MM.1S (cell line): ENCODE measurements at regions not wholly inside any gene's neighbourhood (a gene's known extent, or its start where the extent isn't known, plus 50 kb on each side); places are given as distances from the start of the nearest gene placed in this dataset.

Experiments used
- DNase-seq: peaks from one replicate; pipeline ENCODE4 v3.0.0-alpha.2; 2015
- H2AFZ ChIP-seq: fragments of 300-600 bp; sonication (generic); 2 replicates; pipeline ENCODE4 v1.6.0; 2016; ENCODE audit warnings: antibody characterized with exemption, low read length
- H3F3A ChIP-seq: fragments of 300-600 bp; sonication (generic); 2 replicates; pipeline ENCODE4 v1.6.1; 2016; ENCODE audit warnings: mild to moderate bottlenecking, antibody characterized with exemption, low read length, moderate library complexity, mixed read lengths; ENCODE audit not compliant: insufficient read depth
- H3K27ac ChIP-seq: fragments of 300-600 bp; sonication (generic); 2 replicates; pipeline ENCODE4 v1.5.1; 2016; ENCODE audit warnings: mild to moderate bottlenecking, low read length
- H3K27me3 ChIP-seq: fragments of 300-600 bp; sonication (generic); replicated peaks from 2 replicates; pipeline ENCODE4 v1.6.0; 2016; ENCODE audit warnings: low read length; ENCODE audit not compliant: insufficient read depth
- H3K36me3 ChIP-seq: fragments of 300-600 bp; sonication (generic); replicated peaks from 2 replicates; pipeline ENCODE4 v1.6.1; 2016; ENCODE audit warnings: mild to moderate bottlenecking, low read length, mixed read lengths; ENCODE audit not compliant: insufficient read depth
- H3K4me1 ChIP-seq: fragments of 300-600 bp; sonication (generic); 2 replicates; pipeline ENCODE4 v1.6.1; 2016; ENCODE audit warnings: low read length, mixed read lengths
- H3K4me2 ChIP-seq: fragments of 300-600 bp; sonication (generic); 2 replicates; pipeline ENCODE4 v1.6.0; 2016; ENCODE audit warnings: low read depth, low read length
- H3K4me3 ChIP-seq: fragments of 300-600 bp; sonication (generic); 2 replicates; pipeline ENCODE4 v1.5.1; 2016; ENCODE audit warnings: low read length, mixed read lengths
- H3K79me2 ChIP-seq: fragments of 300-600 bp; sonication (generic); 2 replicates; pipeline ENCODE4 v1.6.1; 2016; ENCODE audit warnings: mixed run types, low read length, mixed read lengths
- H3K9ac ChIP-seq: fragments of 300-600 bp; sonication (generic); 2 replicates; pipeline ENCODE4 v1.6.1; 2016; ENCODE audit warnings: low read length, mixed read lengths
- H3K9me2 ChIP-seq: fragments of 300-600 bp; sonication (generic); replicated peaks from 2 replicates; pipeline ENCODE4 v1.6.1; 2016; ENCODE audit warnings: mild to moderate bottlenecking, low read length, mixed read lengths; ENCODE audit not compliant: insufficient read depth
- H3K9me3 ChIP-seq: fragments of 300-600 bp; sonication (generic); replicated peaks from 2 replicates; pipeline ENCODE4 v1.6.1; 2016; ENCODE audit warnings: mild to moderate bottlenecking, low read length, mixed read lengths; ENCODE audit not compliant: insufficient read depth
- H4K20me1 ChIP-seq: fragments of 300-600 bp; sonication (generic); 2 replicates; pipeline ENCODE4 v1.6.1; 2016; ENCODE audit warnings: mild to moderate bottlenecking, low read length, moderate library complexity, mixed read lengths; ENCODE audit not compliant: insufficient read depth
- EZH2 ChIP-seq: fragments of 300-600 bp; sonication (generic); optimal IDR thresholded peaks from 2 replicates; pipeline ENCODE3; 2017; ENCODE audit warnings: low read depth, mild to moderate bottlenecking, antibody characterized with exemption, low read length, mixed read lengths
- EZH2phosphoT487 ChIP-seq: fragments of 300-600 bp; sonication (generic); IDR thresholded peaks from 2 replicates; pipeline ENCODE4 v1.6.1; 2018; ENCODE audit warnings: antibody characterized with exemption, low read length
- TF ChIP-seq, protein P1 (sequence below): fragments of 300-600 bp; sonication (generic); IDR thresholded peaks from 2 replicates; pipeline ENCODE4 v1.5.1; 2016; ENCODE audit warnings: antibody characterized with exemption, low read length, mixed read lengths

- Histone ChIP-seq H3K27me3 (no peaks in the 10 kb centered on the region), H3K4me3 (no peak overlapping the region), H2AFZ (no peak overlapping the region), H4K20me1 (no peaks in the 10 kb centered on the region), H3K27ac (no peak overlapping the region), H3K36me3 (no peaks in the 10 kb centered on the region), H3K79me2 (no peaks in the 10 kb centered on the region), H3K4me1 (no peaks in the 10 kb centered on the region), H3K4me2 (no peak overlapping the region), H3K9ac (no peak overlapping the region), H3F3A (no peaks in the 10 kb centered on the region), H3K9me2 (no peaks in the 10 kb centered on the region), H3K9me3 (no peaks in the 10 kb centered on the region)
- TF ChIP-seq, protein P1, sequence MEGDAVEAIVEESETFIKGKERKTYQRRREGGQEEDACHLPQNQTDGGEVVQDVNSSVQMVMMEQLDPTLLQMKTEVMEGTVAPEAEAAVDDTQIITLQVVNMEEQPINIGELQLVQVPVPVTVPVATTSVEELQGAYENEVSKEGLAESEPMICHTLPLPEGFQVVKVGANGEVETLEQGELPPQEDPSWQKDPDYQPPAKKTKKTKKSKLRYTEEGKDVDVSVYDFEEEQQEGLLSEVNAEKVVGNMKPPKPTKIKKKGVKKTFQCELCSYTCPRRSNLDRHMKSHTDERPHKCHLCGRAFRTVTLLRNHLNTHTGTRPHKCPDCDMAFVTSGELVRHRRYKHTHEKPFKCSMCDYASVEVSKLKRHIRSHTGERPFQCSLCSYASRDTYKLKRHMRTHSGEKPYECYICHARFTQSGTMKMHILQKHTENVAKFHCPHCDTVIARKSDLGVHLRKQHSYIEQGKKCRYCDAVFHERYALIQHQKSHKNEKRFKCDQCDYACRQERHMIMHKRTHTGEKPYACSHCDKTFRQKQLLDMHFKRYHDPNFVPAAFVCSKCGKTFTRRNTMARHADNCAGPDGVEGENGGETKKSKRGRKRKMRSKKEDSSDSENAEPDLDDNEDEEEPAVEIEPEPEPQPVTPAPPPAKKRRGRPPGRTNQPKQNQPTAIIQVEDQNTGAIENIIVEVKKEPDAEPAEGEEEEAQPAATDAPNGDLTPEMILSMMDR: no peak
- TF ChIP-seq EZH2: no peak
- no peak for TF ChIP-seq EZH2phosphoT487
- DNase-seq: no peak
These were observed 131.5 kb upstream of the L3MBTL4 start for GRCh38 chr18:6546229-6546628.

DNA sequence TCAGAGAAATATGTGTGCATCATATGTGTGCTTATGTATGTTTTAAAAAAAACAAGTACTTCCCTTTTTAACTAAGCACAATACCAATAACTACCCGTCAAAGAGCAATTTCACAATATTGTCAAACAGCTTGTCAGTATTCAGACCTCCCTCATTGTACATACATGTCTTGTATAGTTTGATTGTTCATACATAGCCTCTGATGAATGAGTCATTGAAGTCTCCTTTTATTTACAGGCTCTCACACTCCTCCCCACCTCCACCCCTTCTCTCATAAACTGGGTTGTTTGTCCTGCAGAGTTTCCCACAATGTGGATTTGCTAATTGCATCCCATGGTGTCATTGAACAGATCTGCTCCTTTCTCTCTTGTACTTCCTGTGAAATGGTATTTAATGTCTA is 132.8 kb upstream of the L3MBTL4 start:
- Histone ChIP-seq H4K20me1 (no peaks in the 10 kb centered on the region), H3K79me2 (no peaks in the 10 kb centered on the region), H3K4me3 (no peak overlapping the region), H3K9me3 (no peaks in the 10 kb centered on the region), H3K4me2 (no peak overlapping the region), H3F3A (no peaks in the 10 kb centered on the region), H3K9me2 (no peaks in the 10 kb centered on the region), H3K27ac (no peak overlapping the region), H3K4me1 (no peaks in the 10 kb centered on the region), H2AFZ (no peak overlapping the region), H3K27me3 (no peaks in the 10 kb centered on the region), H3K36me3 (no peaks in the 10 kb centered on the region), H3K9ac (no peak overlapping the region)
- DNase-seq: no peak
- TF ChIP-seq EZH2phosphoT487 (no peak), EZH2 (no peak)
- TF ChIP-seq, protein P1: no peak

DNA sequence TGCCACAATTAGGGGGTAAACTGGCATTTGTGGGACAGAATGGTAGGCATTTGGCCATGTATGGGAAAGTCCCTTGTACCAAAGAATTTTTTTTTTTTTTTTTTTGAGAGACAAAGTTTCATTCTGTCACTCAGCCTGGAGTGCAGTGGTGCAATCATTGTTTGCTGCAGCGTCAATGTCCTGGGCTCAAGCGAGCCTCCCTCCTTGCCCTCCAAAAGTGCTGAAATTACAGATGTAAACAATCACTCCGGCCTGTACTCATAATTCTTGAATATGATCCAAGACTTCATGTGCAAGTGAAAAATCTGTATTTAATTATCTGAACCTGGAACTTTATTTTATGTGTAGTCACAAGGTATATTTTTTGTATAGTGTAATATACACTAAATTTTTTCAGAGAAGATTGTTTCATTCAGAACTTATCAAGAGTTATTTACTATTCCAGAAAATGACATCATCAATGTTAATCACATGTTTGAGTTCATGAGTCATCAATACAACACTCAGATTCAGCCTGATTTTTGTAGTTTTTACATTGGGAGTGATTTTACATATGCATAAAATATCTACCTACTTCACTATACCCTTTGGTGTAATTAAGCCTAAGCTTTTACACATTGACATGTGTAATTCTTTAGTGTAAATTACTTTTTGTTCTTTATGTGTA is 138.7 kb upstream of the L3MBTL4 start:
- H3K36me3 ChIP-seq: no peaks in the 10 kb centered on the region
- no peaks in the 10 kb centered on the region for H3K4me1 ChIP-seq
- H3K9me3 ChIP-seq: no peaks in the 10 kb centered on the region
- H3K9me2 ChIP-seq: no peaks in the 10 kb centered on the region
- no peak overlapping the region for H3K4me3 ChIP-seq
- no peak for DNase-seq
- H2AFZ ChIP-seq: no peak overlapping the region
- H3K27me3 ChIP-seq: no peaks in the 10 kb centered on the region
- H3K27ac ChIP-seq: no peak overlapping the region
- H3K79me2 ChIP-seq: no peaks in the 10 kb centered on the region
- H4K20me1 ChIP-seq: no peaks in the 10 kb centered on the region
- TF ChIP-seq EZH2phosphoT487 (no peak), EZH2 (no peak)
- TF ChIP-seq, protein P1: no peak
- no peak overlapping the region for H3K4me2 ChIP-seq
- H3K9ac ChIP-seq: no peak overlapping the region
- H3F3A ChIP-seq: no peaks in the 10 kb centered on the region
